HUES6 (cell line): ENCODE measurements at regions not wholly inside any gene's neighbourhood (a gene's known extent, or its start where the extent isn't known, plus 50 kb on each side); places are given as distances from the start of the nearest gene placed in this dataset.
"Not testable (repeated sequence)": the region's sequence is repeated elsewhere in the genome, so short reads cannot be mapped to it uniquely, and the experiment has no call there.

Experiments used
- H3K27ac ChIP-seq: 2 replicates; pipeline ENCODE4 v1.7.0; 2013; ENCODE audit warnings: low read depth, mild to moderate bottlenecking, low read length, inconsistent platforms
- H3K27me3 ChIP-seq: 2 replicates; pipeline ENCODE4 v1.6.1; 2013; ENCODE audit warnings: low read length; ENCODE audit not compliant: control insufficient read depth, insufficient read depth
- H3K36me3 ChIP-seq: 2 replicates; pipeline ENCODE4 v1.6.1; 2013; ENCODE audit warnings: low read length; ENCODE audit not compliant: control insufficient read depth, insufficient read depth
- H3K4me1 ChIP-seq: 2 replicates; pipeline ENCODE4 v1.6.1; 2013; ENCODE audit warnings: low read length; ENCODE audit not compliant: control insufficient read depth, insufficient read depth
- H3K4me3 ChIP-seq: 2 replicates; pipeline ENCODE4 v1.5.1; 2013; ENCODE audit warnings: low read depth, low read length
- H3K9ac ChIP-seq: one replicate; pipeline ENCODE4 v1.6.1; 2013; ENCODE audit warnings: mild to moderate bottlenecking, low read length
- H3K9me3 ChIP-seq: 2 replicates; pipeline ENCODE4 v1.6.1; 2013; ENCODE audit warnings: low read depth, low read length; ENCODE audit not compliant: control insufficient read depth, insufficient read depth

GRCh38 chr7:9502269-9502668, 1068.9 kb downstream of the NXPH1 start:
- H3K27me3 ChIP-seq, result no peaks in the 10 kb centered on the region
- H3K36me3 ChIP-seq, result no peaks in the 10 kb centered on the region
- no peak overlapping the region for H3K4me3 ChIP-seq
- H3K9me3 ChIP-seq, result no peaks in the 10 kb centered on the region
- H3K27ac ChIP-seq, result no peak overlapping the region
- no peak overlapping the region for H3K9ac ChIP-seq
- H3K4me1 ChIP-seq, result no peaks in the 10 kb centered on the region

- no peaks in the 10 kb centered on the region for H3K9me3 ChIP-seq
- no peaks in the 10 kb centered on the region for H3K36me3 ChIP-seq
- no peak overlapping the region for H3K27ac ChIP-seq
- H3K9ac ChIP-seq, result no peak overlapping the region
- no peaks in the 10 kb centered on the region for H3K27me3 ChIP-seq
- H3K4me1 ChIP-seq, result no peaks in the 10 kb centered on the region
- H3K4me3 ChIP-seq, result no peak overlapping the region
Measured at GRCh38 chr7:9504678-9505077, 1071.3 kb downstream of the NXPH1 start.

GRCh38 chr7:9505516-9505915, 1072.1 kb downstream of the NXPH1 start:
- Histone ChIP-seq H3K4me1 (no peaks in the 10 kb centered on the region), H3K27me3 (no peaks in the 10 kb centered on the region), H3K27ac (no peak overlapping the region), H3K36me3 (no peaks in the 10 kb centered on the region), H3K9ac (no peak overlapping the region), H3K4me3 (no peak overlapping the region), H3K9me3 (no peaks in the 10 kb centered on the region)

- H3K9ac ChIP-seq, result no peak overlapping the region
- H3K27ac ChIP-seq, result no peak overlapping the region
- H3K4me3 ChIP-seq, result no peak overlapping the region
- no peaks in the 10 kb centered on the region for H3K36me3 ChIP-seq
- no peaks in the 10 kb centered on the region for H3K4me1 ChIP-seq
- H3K27me3 ChIP-seq, result no peaks in the 10 kb centered on the region
- H3K9me3 ChIP-seq, result no peaks in the 10 kb centered on the region
Measured at GRCh38 chr7:9507290-9507689, 1073.9 kb downstream of the NXPH1 start.

- Histone ChIP-seq H3K4me1 (no peaks in the 10 kb centered on the region), H3K9ac (no peak overlapping the region), H3K36me3 (no peaks in the 10 kb centered on the region), H3K4me3 (no peak overlapping the region), H3K9me3 (no peaks in the 10 kb centered on the region), H3K27ac (no peak overlapping the region), H3K27me3 (no peaks in the 10 kb centered on the region)
Measured at GRCh38 chr7:9516662-9517061, 1083.3 kb downstream of the NXPH1 start.

- Histone ChIP-seq H3K9me3 (no peaks in the 10 kb centered on the region), H3K27ac (no peak overlapping the region), H3K27me3 (no peaks in the 10 kb centered on the region), H3K9ac (no peak overlapping the region), H3K36me3 (no peaks in the 10 kb centered on the region), H3K4me1 (no peaks in the 10 kb centered on the region), H3K4me3 (no peak overlapping the region)
Measured at GRCh38 chr7:9523579-9523978, 1090.2 kb downstream of the NXPH1 start.

- not testable (repeated sequence) for H3K4me3 ChIP-seq, H3K36me3 ChIP-seq, H3K27me3 ChIP-seq, H3K27ac ChIP-seq, H3K9ac ChIP-seq, H3K4me1 ChIP-seq, H3K9me3 ChIP-seq
Measured at GRCh38 chr7:9552431-9552830, 1119.0 kb downstream of the NXPH1 start.

GRCh38 chr7:9557853-9558252, 1124.4 kb downstream of the NXPH1 start:
- no peak overlapping the region for H3K27ac ChIP-seq
- no peaks in the 10 kb centered on the region for H3K9me3 ChIP-seq
- H3K4me3 ChIP-seq, result no peak overlapping the region
- H3K36me3 ChIP-seq, result no peaks in the 10 kb centered on the region
- H3K9ac ChIP-seq, result no peak overlapping the region
- no peaks in the 10 kb centered on the region for H3K4me1 ChIP-seq
- H3K27me3 ChIP-seq, result no peaks in the 10 kb centered on the region

GRCh38 chr7:9575716-9576115, 1142.3 kb downstream of the NXPH1 start:
- no peaks in the 10 kb centered on the region for H3K27me3 ChIP-seq
- no peak overlapping the region for H3K4me3 ChIP-seq
- no peaks in the 10 kb centered on the region for H3K4me1 ChIP-seq
- no peak overlapping the region for H3K27ac ChIP-seq
- H3K36me3 ChIP-seq, result no peaks in the 10 kb centered on the region
- H3K9ac ChIP-seq, result no peak overlapping the region
- no peaks in the 10 kb centered on the region for H3K9me3 ChIP-seq

GRCh38 chr7:9582824-9583223, 1149.4 kb downstream of the NXPH1 start:
- no peaks in the 10 kb centered on the region for H3K9me3 ChIP-seq
- H3K36me3 ChIP-seq, result no peaks in the 10 kb centered on the region
- H3K27ac ChIP-seq, result no peak overlapping the region
- no peaks in the 10 kb centered on the region for H3K27me3 ChIP-seq
- H3K9ac ChIP-seq, result no peak overlapping the region
- H3K4me1 ChIP-seq, result no peaks in the 10 kb centered on the region
- H3K4me3 ChIP-seq, result no peak overlapping the region

- H3K36me3 ChIP-seq, result no peaks in the 10 kb centered on the region
- H3K27ac ChIP-seq, result no peak overlapping the region
- no peak overlapping the region for H3K9ac ChIP-seq
- H3K4me1 ChIP-seq, result no peaks in the 10 kb centered on the region
- no peaks in the 10 kb centered on the region for H3K9me3 ChIP-seq
- H3K27me3 ChIP-seq, result no peaks in the 10 kb centered on the region
- H3K4me3 ChIP-seq, result no peak overlapping the region
Measured at GRCh38 chr7:9598411-9598810, 1165.0 kb downstream of the NXPH1 start.

GRCh38 chr7:9600974-9601373, 1167.6 kb downstream of the NXPH1 start:
- Histone ChIP-seq H3K4me1 (no peaks in the 10 kb centered on the region), H3K27ac (no peak overlapping the region), H3K36me3 (no peaks in the 10 kb centered on the region), H3K4me3 (no peak overlapping the region), H3K27me3 (no peaks in the 10 kb centered on the region), H3K9me3 (no peaks in the 10 kb centered on the region), H3K9ac (no peak overlapping the region)
